ENCODE measurements at regions not wholly inside any gene's neighbourhood (a gene's known extent, or its start where the extent isn't known, plus 50 kb on each side); places are given as distances from the start of the nearest gene placed in this dataset.

DNA sequence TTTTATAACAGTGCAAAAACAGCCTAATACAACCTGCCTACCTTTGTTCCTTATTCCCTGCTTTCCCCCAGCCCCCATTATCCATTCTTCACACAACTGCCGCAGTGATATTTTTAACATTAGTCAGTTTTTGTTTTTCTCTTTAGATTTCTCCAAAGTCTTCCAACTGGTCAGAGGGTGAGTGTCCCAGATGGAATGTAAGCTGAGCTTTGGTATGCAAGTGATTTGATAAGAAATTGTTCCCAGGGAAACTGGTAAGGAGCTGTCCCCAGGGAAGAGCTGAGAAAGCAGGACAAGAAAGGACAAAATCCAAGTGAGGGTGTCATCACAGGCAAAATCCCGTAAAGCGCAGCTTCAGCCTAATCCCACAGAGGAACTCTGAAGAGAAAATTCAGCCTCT is 475.5 kb upstream of the ADGRL3 start:
- DNase-seq: no peak
- Histone ChIP-seq H3K27ac (ENCODE audit: insufficient read length, low read depth, low read length) (no peak overlapping the region), H3T11ph (ENCODE audit: low read length) (no peak overlapping the region), H3K4ac (ENCODE audit: low read depth, low read length) (no peak overlapping the region), H3K4me1 (ENCODE audit: insufficient read depth, low read length) (no peaks in the 10 kb centered on the region), H3K4me2 (ENCODE audit: insufficient read depth, insufficient read length, low read length) (no peak overlapping the region), H3K14ac (ENCODE audit: insufficient read depth, low read length) (no peak overlapping the region), H4K5ac (ENCODE audit: insufficient read length, low read depth, low read length) (no peak overlapping the region), H3K79me1 (ENCODE audit: insufficient read depth, low read depth, low read length, poor library complexity, severe bottlenecking) (no peaks in the 10 kb centered on the region), H2BK120ac (ENCODE audit: low read depth, low read length, poor library complexity, severe bottlenecking) (no peak overlapping the region), H3K56ac (ENCODE audit: insufficient read length, low read depth, low read length) (no peak overlapping the region), H2AK5ac (ENCODE audit: insufficient read length, low read length) (no peak overlapping the region), H3K23ac (ENCODE audit: insufficient read length, low read depth, low read length) (no peak overlapping the region), H3K23me2 (ENCODE audit: insufficient read length, low read depth, low read length, poor library complexity, severe bottlenecking) (no peaks in the 10 kb centered on the region), H3K79me2 (ENCODE audit: insufficient read depth, low read length) (no peaks in the 10 kb centered on the region), H2BK5ac (ENCODE audit: insufficient read length, low read length) (no peak overlapping the region), H3K27me3 (ENCODE audit: insufficient read depth, low read length) (no peaks in the 10 kb centered on the region), H2AFZ (ENCODE audit: low read length) (no peak overlapping the region), H2BK20ac (ENCODE audit: low read depth, low read length, poor library complexity, severe bottlenecking) (no peak overlapping the region), H4K8ac (replicated peaks; ENCODE audit: insufficient read length, low read depth, low read length) (no peak overlapping the region), H3K9me3 (ENCODE audit: control insufficient read depth, low read depth, low read length) (no peaks in the 10 kb centered on the region), H3K18ac (ENCODE audit: insufficient read length, low read depth, low read length) (no peak overlapping the region), H3K9ac (ENCODE audit: extremely low read depth, insufficient read length, low read length) (no peak overlapping the region), H2BK12ac (ENCODE audit: insufficient read length, low read depth, low read length) (no peak overlapping the region), H4K20me1 (ENCODE audit: control insufficient read depth, insufficient read depth, insufficient read length) (no peaks in the 10 kb centered on the region), H2BK15ac (ENCODE audit: low read depth, low read length) (no peak overlapping the region), H4K91ac (ENCODE audit: insufficient read length, low read depth, low read length) (no peak overlapping the region)
- H3K4me1 Mint-ChIP-seq: peaks cover 2 to 3% of the 10 kb centered on the region in 2 experiments; a peak in 3 of 4 replicates
- TF ChIP-seq, protein P1, sequence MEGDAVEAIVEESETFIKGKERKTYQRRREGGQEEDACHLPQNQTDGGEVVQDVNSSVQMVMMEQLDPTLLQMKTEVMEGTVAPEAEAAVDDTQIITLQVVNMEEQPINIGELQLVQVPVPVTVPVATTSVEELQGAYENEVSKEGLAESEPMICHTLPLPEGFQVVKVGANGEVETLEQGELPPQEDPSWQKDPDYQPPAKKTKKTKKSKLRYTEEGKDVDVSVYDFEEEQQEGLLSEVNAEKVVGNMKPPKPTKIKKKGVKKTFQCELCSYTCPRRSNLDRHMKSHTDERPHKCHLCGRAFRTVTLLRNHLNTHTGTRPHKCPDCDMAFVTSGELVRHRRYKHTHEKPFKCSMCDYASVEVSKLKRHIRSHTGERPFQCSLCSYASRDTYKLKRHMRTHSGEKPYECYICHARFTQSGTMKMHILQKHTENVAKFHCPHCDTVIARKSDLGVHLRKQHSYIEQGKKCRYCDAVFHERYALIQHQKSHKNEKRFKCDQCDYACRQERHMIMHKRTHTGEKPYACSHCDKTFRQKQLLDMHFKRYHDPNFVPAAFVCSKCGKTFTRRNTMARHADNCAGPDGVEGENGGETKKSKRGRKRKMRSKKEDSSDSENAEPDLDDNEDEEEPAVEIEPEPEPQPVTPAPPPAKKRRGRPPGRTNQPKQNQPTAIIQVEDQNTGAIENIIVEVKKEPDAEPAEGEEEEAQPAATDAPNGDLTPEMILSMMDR (conservative IDR thresholded peaks at IDR 0.05): no peak
- H3K9me3 Mint-ChIP-seq: no peaks in the 10 kb centered on the region; a peak in 1 of 5 replicates
- no CpG with 5 or more reads among the region's 3 CpGs for WGBS (ENCODE audit: extremely low coverage, insufficient read length, low lambda C conversion rate)
- H3K36me3 Mint-ChIP-seq (ENCODE audit: insufficient read depth in 1 of 3, low read depth in 3 of 3): no peaks in the 10 kb centered on the region
- no peaks in the 10 kb centered on the region for H3K27me3 Mint-ChIP-seq (ENCODE audit: low read depth)
- H3K4me3 Mint-ChIP-seq: no peak overlapping the region
- H3K27ac Mint-ChIP-seq: no peak overlapping the region; a peak in 1 of 7 replicates

Data from H9 (cell line).